Karpas-422 (cell line): ENCODE measurements at regions not wholly inside any gene's neighbourhood (a gene's known extent, or its start where the extent isn't known, plus 50 kb on each side); places are given as distances from the start of the nearest gene placed in this dataset.
"Not testable (repeated sequence)": the region's sequence is repeated elsewhere in the genome, so short reads cannot be mapped to it uniquely, and the experiment has no call there.

ENCODE experiments used
- DNase-seq: peaks from one replicate; pipeline ENCODE4 v3.0.0-alpha.2; 2015
- H2AFZ ChIP-seq: fragments of 200-600 bp; sonication (generic); 2 replicates; pipeline ENCODE4 v1.6.1; 2014; ENCODE audit warnings: antibody characterized with exemption, low read length, mixed read lengths
- H3K27ac ChIP-seq: fragments of 200-600 bp; sonication (generic); 2 replicates; pipeline ENCODE4 v1.5.1; 2014; ENCODE audit warnings: mild to moderate bottlenecking, low read length, moderate library complexity
- H3K27me3 ChIP-seq: fragments of 200-600 bp; sonication (generic); 2 replicates; pipeline ENCODE4 v1.6.1; 2014; ENCODE audit warnings: low read length, mixed read lengths
- H3K36me3 ChIP-seq: fragments of 200-600 bp; sonication (generic); 2 replicates; pipeline ENCODE4 v1.6.1; 2014; ENCODE audit warnings: low read length, mixed read lengths; ENCODE audit not compliant: insufficient read depth
- H3K4me1 ChIP-seq: fragments of 200-600 bp; sonication (generic); 2 replicates; pipeline ENCODE4 v1.6.1; 2014; ENCODE audit warnings: mild to moderate bottlenecking, low read length, mixed read lengths
- H3K4me2 ChIP-seq: fragments of 200-600 bp; sonication (generic); 2 replicates; pipeline ENCODE4 v1.6.1; 2014; ENCODE audit warnings: low read length, low read depth, mild to moderate bottlenecking; ENCODE audit not compliant: poor library complexity, severe bottlenecking
- H3K4me3 ChIP-seq: fragments of 200-600 bp; sonication (generic); 2 replicates; pipeline ENCODE4 v1.5.1; 2014; ENCODE audit warnings: mild to moderate bottlenecking, antibody characterized with exemption, low read length, mixed read lengths
- H3K79me2 ChIP-seq: fragments of 200-600 bp; sonication (generic); 2 replicates; pipeline ENCODE4 v1.6.1; 2014; ENCODE audit warnings: mild to moderate bottlenecking, low read length, mixed read lengths
- H3K9ac ChIP-seq: fragments of 200-600 bp; sonication (generic); 2 replicates; pipeline ENCODE4 v1.6.0; 2014; ENCODE audit warnings: low read length
- H3K9me2 ChIP-seq: fragments of 200-600 bp; sonication (generic), shearing (Covaris generic); replicated peaks from 2 replicates; pipeline ENCODE4 v1.6.0; 2014; ENCODE audit warnings: mild to moderate bottlenecking, low read length, moderate library complexity; ENCODE audit not compliant: insufficient read depth
- H3K9me3 ChIP-seq: fragments of 300-700, 200-600 bp; sonication (generic); 2 replicates; pipeline ENCODE4 v1.6.1; 2014; ENCODE audit warnings: low read length, mixed read lengths
- H4K20me1 ChIP-seq: fragments of 200-600 bp; sonication (generic); 2 replicates; pipeline ENCODE4 v1.6.1; 2014; ENCODE audit warnings: mild to moderate bottlenecking, antibody characterized with exemption, low read length, low read depth; ENCODE audit not compliant: insufficient read depth

GRCh38 chr14:28820677-28821076 lies 54.1 kb downstream of the FOXG1 start:
- Histone ChIP-seq H3K9ac (no peak overlapping the region), H3K36me3 (no peaks in the 10 kb centered on the region), H3K27me3 (no peaks in the 10 kb centered on the region), H3K4me3 (no peak overlapping the region), H3K9me3 (peaks cover 66% of the 10 kb centered on the region), H3K79me2 (no peaks in the 10 kb centered on the region), H3K9me2 (no peaks in the 10 kb centered on the region), H3K27ac (no peak overlapping the region), H2AFZ (no peak overlapping the region), H3K4me1 (no peaks in the 10 kb centered on the region), H3K4me2 (no peak overlapping the region), H4K20me1 (no peaks in the 10 kb centered on the region)
- no peak for DNase-seq

GRCh38 chr14:28821993-28822392 lies 55.4 kb downstream of the FOXG1 start:
- Histone ChIP-seq H3K27me3 (no peaks in the 10 kb centered on the region), H2AFZ (no peak overlapping the region), H3K9me3 (peaks cover 68% of the 10 kb centered on the region), H3K4me2 (no peak overlapping the region), H3K4me1 (no peaks in the 10 kb centered on the region), H3K9ac (no peak overlapping the region), H3K36me3 (no peaks in the 10 kb centered on the region), H3K79me2 (no peaks in the 10 kb centered on the region), H3K9me2 (no peaks in the 10 kb centered on the region), H3K27ac (no peak overlapping the region), H3K4me3 (no peak overlapping the region), H4K20me1 (no peaks in the 10 kb centered on the region)
- no peak for DNase-seq

GRCh38 chr14:28823245-28823644 lies 56.7 kb downstream of the FOXG1 start:
- no peaks in the 10 kb centered on the region for H3K4me1 ChIP-seq
- no peaks in the 10 kb centered on the region for H3K9me2 ChIP-seq
- no peak overlapping the region for H3K9ac ChIP-seq
- H3K36me3 ChIP-seq: no peaks in the 10 kb centered on the region
- H2AFZ ChIP-seq: no peak overlapping the region
- no peaks in the 10 kb centered on the region for H3K79me2 ChIP-seq
- H3K9me3 ChIP-seq: peaks cover 66% of the 10 kb centered on the region
- DNase-seq: no peak
- H3K4me2 ChIP-seq: no peak overlapping the region
- H3K27me3 ChIP-seq: no peaks in the 10 kb centered on the region
- no peak overlapping the region for H3K4me3 ChIP-seq
- H4K20me1 ChIP-seq: no peaks in the 10 kb centered on the region
- H3K27ac ChIP-seq: no peak overlapping the region

GRCh38 chr14:28830115-28830534 lies 63.5 kb downstream of the FOXG1 start:
- Histone ChIP-seq H3K9me3 (peaks cover 51% of the 10 kb centered on the region), H3K9me2 (no peaks in the 10 kb centered on the region), H3K79me2 (no peaks in the 10 kb centered on the region), H3K9ac (no peak overlapping the region), H3K4me3 (no peak overlapping the region), H4K20me1 (no peaks in the 10 kb centered on the region), H2AFZ (no peak overlapping the region), H3K27me3 (no peaks in the 10 kb centered on the region), H3K4me1 (no peaks in the 10 kb centered on the region), H3K4me2 (no peak overlapping the region), H3K27ac (no peak overlapping the region), H3K36me3 (no peaks in the 10 kb centered on the region)
- DNase-seq: no peak

- H3K79me2 ChIP-seq: no peaks in the 10 kb centered on the region
- H3K9me3 ChIP-seq: peaks cover 42% of the 10 kb centered on the region
Measured at GRCh38 chr14:28831126-28831525, 64.5 kb downstream of the FOXG1 start.

GRCh38 chr14:28842569-28842968 lies 76.0 kb downstream of the FOXG1 start:
- H3K9me2 ChIP-seq, H4K20me1 ChIP-seq, H3K36me3 ChIP-seq, H3K27me3 ChIP-seq, DNase-seq, H3K4me3 ChIP-seq, H3K4me2 ChIP-seq, H3K9ac ChIP-seq, H3K79me2 ChIP-seq, H2AFZ ChIP-seq, H3K4me1 ChIP-seq, H3K27ac ChIP-seq: not testable (repeated sequence)
- H3K9me3 ChIP-seq: peaks cover 63% of the 10 kb centered on the region

More at GRCh38 chr14:28831126-28831525, 64.5 kb downstream of the FOXG1 start:
- no peak overlapping the region for H3K27ac ChIP-seq
- H3K9me2 ChIP-seq: no peaks in the 10 kb centered on the region
- no peaks in the 10 kb centered on the region for H3K36me3 ChIP-seq
- no peak for DNase-seq
- H3K27me3 ChIP-seq: no peaks in the 10 kb centered on the region
- no peak overlapping the region for H3K4me3 ChIP-seq
- no peaks in the 10 kb centered on the region for H3K4me1 ChIP-seq
- no peak overlapping the region for H3K9ac ChIP-seq
- no peak overlapping the region for H2AFZ ChIP-seq
- no peaks in the 10 kb centered on the region for H4K20me1 ChIP-seq
- no peak overlapping the region for H3K4me2 ChIP-seq

GRCh38 chr14:28867571-28867970 lies 101.0 kb downstream of the FOXG1 start:
- H3K9ac ChIP-seq: no peak overlapping the region
- no peak overlapping the region for H3K27ac ChIP-seq
- H3K4me1 ChIP-seq: no peaks in the 10 kb centered on the region
- H3K4me3 ChIP-seq: no peak overlapping the region
- H3K9me2 ChIP-seq: no peaks in the 10 kb centered on the region
- H3K36me3 ChIP-seq: no peaks in the 10 kb centered on the region
- no peaks in the 10 kb centered on the region for H4K20me1 ChIP-seq
- H3K4me2 ChIP-seq: no peak overlapping the region
- no peaks in the 10 kb centered on the region for H3K79me2 ChIP-seq
- no peak for DNase-seq
- H2AFZ ChIP-seq: no peak overlapping the region
- no peaks in the 10 kb centered on the region for H3K27me3 ChIP-seq
- peaks cover 66% of the 10 kb centered on the region for H3K9me3 ChIP-seq

- Histone ChIP-seq H3K4me2 (no peak overlapping the region), H3K4me1 (no peaks in the 10 kb centered on the region), H3K79me2 (no peaks in the 10 kb centered on the region), H4K20me1 (no peaks in the 10 kb centered on the region), H3K9me2 (no peaks in the 10 kb centered on the region), H3K27ac (no peak overlapping the region), H3K9ac (no peak overlapping the region), H2AFZ (no peak overlapping the region), H3K36me3 (no peaks in the 10 kb centered on the region), H3K9me3 (peaks cover 70% of the 10 kb centered on the region), H3K27me3 (no peaks in the 10 kb centered on the region), H3K4me3 (no peak overlapping the region)
- DNase-seq: no peak
Measured at GRCh38 chr14:28870033-28870564, 103.5 kb downstream of the FOXG1 start.
